Endodermal cell (in vitro differentiated cells): ENCODE measurements at regions not wholly inside any gene's neighbourhood (a gene's known extent, or its start where the extent isn't known, plus 50 kb on each side); places are given as distances from the start of the nearest gene placed in this dataset.

Experiments
- DNase-seq: peaks from one replicate; pipeline ENCODE4 v3.0.0-alpha.2; 2017
- H3K27ac ChIP-seq: 2 replicates; pipeline ENCODE4 v1.5.1; 2013; ENCODE audit warnings: mild to moderate bottlenecking, low read depth, low read length, moderate library complexity
- H3K27me3 ChIP-seq: 2 replicates; pipeline ENCODE4 v1.6.1; 2013; ENCODE audit warnings: mild to moderate bottlenecking, low read length, moderate library complexity; ENCODE audit not compliant: insufficient read depth, control insufficient read depth, poor library complexity, severe bottlenecking
- H3K36me3 ChIP-seq: 2 replicates; pipeline ENCODE4 v1.7.0; 2013; ENCODE audit warnings: mild to moderate bottlenecking, low read length, moderate library complexity; ENCODE audit not compliant: control insufficient read depth, insufficient read depth
- H3K4me1 ChIP-seq: one replicate; pipeline ENCODE4 v1.7.0; 2013; ENCODE audit warnings: low read length; ENCODE audit not compliant: control insufficient read depth, insufficient read depth
- H3K4me3 ChIP-seq: 2 replicates; pipeline ENCODE4 v1.5.1; 2013; ENCODE audit warnings: mild to moderate bottlenecking, low read length, moderate library complexity
- H3K9ac ChIP-seq: 2 replicates; pipeline ENCODE4 v1.6.1; 2013; ENCODE audit warnings: mild to moderate bottlenecking, low read length, moderate library complexity; ENCODE audit not compliant: poor library complexity, severe bottlenecking; ENCODE audit errors: extremely low read depth
- H3K9me3 ChIP-seq: 2 replicates; pipeline ENCODE4 v1.6.1; 2013; ENCODE audit warnings: mild to moderate bottlenecking, low read length, moderate library complexity; ENCODE audit not compliant: control insufficient read depth
- H3K27ac Mint-ChIP-seq: 2 replicates; pipeline ENCODE4 v1.8.0; 2020; ENCODE audit warnings: mixed read lengths
- H3K27me3 Mint-ChIP-seq: 2 replicates; pipeline ENCODE4 v1.8.0; 2021; ENCODE audit warnings: mild to moderate bottlenecking, mixed read lengths; ENCODE audit not compliant: insufficient read depth
- H3K36me3 Mint-ChIP-seq: 2 replicates; pipeline ENCODE4 v1.8.0; 2020; ENCODE audit warnings: low read depth, mixed read lengths
- H3K4me1 Mint-ChIP-seq: 2 replicates; pipeline ENCODE4 v1.8.0; 2020; ENCODE audit warnings: mixed read lengths
- H3K4me3 Mint-ChIP-seq: 2 replicates; pipeline ENCODE4 v1.8.0; 2020; ENCODE audit warnings: mild to moderate bottlenecking, moderate library complexity, mixed read lengths
- H3K9me3 Mint-ChIP-seq: 2 replicates; pipeline ENCODE4 v1.8.0; 2020; ENCODE audit warnings: mild to moderate bottlenecking, mixed read lengths
- CTCF ChIP-seq: fragments of 200-600 bp; sonication (generic); conservative IDR thresholded peaks from 2 replicates; pipeline ENCODE4 v1.5.0; 2021; ENCODE audit warnings: antibody characterized with exemption, mild to moderate bottlenecking
- WGBS, 2 experiments: methylation state at CpG; one replicate each; pipeline versions ENCODE4 v1.1.5 to v1.1.7; 2013; ENCODE audit warnings: missing lambda C conversion rate in 2 of 2, mixed read lengths in 1 of 2; ENCODE audit not compliant: insufficient coverage in 1 of 2, insufficient read length in 1 of 2; 5-methylcytosine and 5-hydroxymethylcytosine counted together

- Mint-ChIP-seq H3K27me3 (no peaks in the 10 kb centered on the region), H3K4me3 (no peak overlapping the region), H3K4me1 (peaks cover 4% of the 10 kb centered on the region), H3K27ac (no peak overlapping the region), H3K36me3 (no peaks in the 10 kb centered on the region), H3K9me3 (no peaks in the 10 kb centered on the region)
- TF ChIP-seq CTCF, result no peak
- no peak for DNase-seq
- no peak overlapping the region for H3K27ac ChIP-seq
- no peaks in the 10 kb centered on the region for H3K27me3 ChIP-seq
- 83 to 100% methylated on average over 1 to 3 of the region's 3 CpGs for WGBS, 2 experiments
- H3K9ac ChIP-seq, result no peak overlapping the region
- H3K36me3 ChIP-seq, result no peaks in the 10 kb centered on the region
- H3K4me3 ChIP-seq, result no peak overlapping the region
- no peaks in the 10 kb centered on the region for H3K9me3 ChIP-seq
- peaks cover 5% of the 10 kb centered on the region for H3K4me1 ChIP-seq
Measured at GRCh38 chr3:87553058-87553457, 276.7 kb upstream of the POU1F1 start.

GRCh38 chr3:87550892-87551291 lies 274.5 kb upstream of the POU1F1 start:
- Histone ChIP-seq H3K4me1 (no peaks in the 10 kb centered on the region), H3K9me3 (peaks cover 5% of the 10 kb centered on the region), H3K4me3 (no peak overlapping the region), H3K36me3 (no peaks in the 10 kb centered on the region), H3K27ac (no peak overlapping the region), H3K27me3 (no peaks in the 10 kb centered on the region), H3K9ac (no peak overlapping the region)
- no peaks in the 10 kb centered on the region for H3K27me3 Mint-ChIP-seq
- TF ChIP-seq CTCF, result no peak
- H3K27ac Mint-ChIP-seq, result no peak overlapping the region
- H3K4me3 Mint-ChIP-seq, result no peak overlapping the region
- WGBS, 2 experiments, result 86 to 92% methylated on average over 1 to 3 of the region's 3 CpGs
- no peaks in the 10 kb centered on the region for H3K36me3 Mint-ChIP-seq
- peaks cover 2% of the 10 kb centered on the region for H3K9me3 Mint-ChIP-seq
- H3K4me1 Mint-ChIP-seq, result no peaks in the 10 kb centered on the region
- no peak for DNase-seq

GRCh38 chr3:87549208-87549607 lies 272.8 kb upstream of the POU1F1 start:
- no peak for DNase-seq
- H3K4me3 Mint-ChIP-seq, result no peak overlapping the region
- no peaks in the 10 kb centered on the region for H3K4me1 Mint-ChIP-seq
- WGBS, 2 experiments, result 86% methylated on average over 1 of the region's 2 CpGs; no CpG with 5 or more reads in 1 of the 2 experiments
- no peak overlapping the region for H3K27ac Mint-ChIP-seq
- H3K27me3 Mint-ChIP-seq, result no peaks in the 10 kb centered on the region
- H3K27ac ChIP-seq, result no peak overlapping the region
- H3K9me3 ChIP-seq, result peaks cover 20% of the 10 kb centered on the region
- no peaks in the 10 kb centered on the region for H3K36me3 Mint-ChIP-seq
- peaks cover 14% of the 10 kb centered on the region for H3K9me3 Mint-ChIP-seq
- no peaks in the 10 kb centered on the region for H3K36me3 ChIP-seq
- TF ChIP-seq CTCF, result no peak
- no peaks in the 10 kb centered on the region for H3K27me3 ChIP-seq
- no peaks in the 10 kb centered on the region for H3K4me1 ChIP-seq
- H3K9ac ChIP-seq, result no peak overlapping the region
- no peak overlapping the region for H3K4me3 ChIP-seq
